ENCODE measurements at regions not wholly inside any gene's neighbourhood (a gene's known extent, or its start where the extent isn't known, plus 50 kb on each side); places are given as distances from the start of the nearest gene placed in this dataset.

DNA sequence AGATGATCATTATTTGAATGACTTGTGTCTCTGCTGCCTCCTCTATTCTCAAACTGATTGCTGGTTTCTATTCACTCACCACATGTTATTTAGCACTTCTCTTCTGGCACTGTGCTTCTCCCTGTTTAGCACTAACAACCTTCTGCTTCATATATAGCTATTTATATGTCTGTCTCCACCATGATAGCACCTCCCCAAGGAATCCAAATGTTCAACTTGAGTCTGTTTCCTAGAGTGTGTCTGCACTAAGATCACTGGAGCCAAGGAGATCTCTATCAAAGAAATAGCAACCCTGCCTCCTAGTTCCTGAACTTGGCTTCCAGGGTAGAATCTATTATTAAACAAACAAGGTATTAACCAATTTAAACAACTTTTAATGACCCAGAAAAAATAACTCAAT is 104.5 kb downstream of the CYP26A1 start:
- peak; percentile 34 for DNase-seq (ENCODE audit: low read depth)

DNA sequence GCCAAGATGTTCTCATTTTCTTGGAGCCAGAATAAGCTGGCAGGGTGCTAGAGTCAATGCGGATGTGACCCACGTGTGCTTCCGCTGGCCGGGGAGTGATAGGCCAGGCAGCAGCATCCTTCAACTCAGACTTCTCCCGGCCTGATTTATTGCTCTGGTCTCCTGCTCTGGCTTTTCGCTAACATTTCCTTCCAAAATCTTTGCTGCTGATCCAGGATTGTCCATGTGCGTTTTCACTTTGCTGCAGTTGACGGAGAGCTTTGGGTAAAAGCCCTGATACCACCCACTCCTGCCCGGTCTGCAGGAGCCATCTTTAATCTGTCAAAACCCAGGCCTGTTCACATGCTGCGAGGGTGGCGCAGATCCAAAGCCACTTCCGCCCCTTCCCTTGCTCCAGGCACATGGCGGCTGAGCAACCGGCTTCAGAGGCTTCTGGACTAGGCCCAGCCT is 106.8 kb downstream of the CYP26A1 start:
- DNase-seq (ENCODE audit: low read depth), result peak; percentile 83

DNA sequence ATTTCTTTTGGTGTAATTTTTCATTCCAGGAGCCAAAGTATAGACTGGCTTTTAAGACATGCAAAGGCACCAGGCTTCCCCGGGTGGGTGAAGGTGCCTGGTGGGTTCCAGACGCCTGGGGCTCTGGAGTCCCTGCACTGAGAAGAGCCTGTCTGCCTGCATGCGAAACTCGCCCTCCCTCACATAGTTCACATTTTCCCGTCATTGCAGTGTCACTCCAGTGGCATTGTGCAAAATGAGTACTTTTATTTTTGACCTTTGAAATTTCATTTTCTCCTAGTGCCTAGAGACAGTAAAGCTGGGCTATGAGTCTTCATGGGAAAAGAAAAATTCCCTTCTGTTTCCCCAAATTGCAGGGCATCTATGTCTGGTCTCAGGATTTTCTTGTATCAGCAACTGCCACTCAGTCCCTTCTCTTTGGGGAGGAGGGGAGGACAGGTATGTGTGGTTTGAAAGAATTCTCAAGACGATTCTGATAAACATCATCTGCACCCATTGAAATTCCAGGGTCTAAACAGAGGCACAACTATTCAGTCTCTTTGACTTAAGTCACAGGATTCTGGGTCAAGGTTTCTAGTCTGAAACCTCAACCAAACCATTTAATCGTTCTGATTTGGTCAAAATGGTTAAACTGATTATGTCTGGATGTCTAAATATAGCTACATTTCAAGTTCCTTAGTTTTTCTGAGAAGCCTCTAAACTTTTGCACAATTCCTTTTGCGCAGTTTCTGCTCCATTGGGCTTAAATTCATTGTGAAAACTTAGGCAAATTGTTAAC is 107.8 kb downstream of the CYP26A1 start:
- no peak for DNase-seq (ENCODE audit: low read depth)

DNA sequence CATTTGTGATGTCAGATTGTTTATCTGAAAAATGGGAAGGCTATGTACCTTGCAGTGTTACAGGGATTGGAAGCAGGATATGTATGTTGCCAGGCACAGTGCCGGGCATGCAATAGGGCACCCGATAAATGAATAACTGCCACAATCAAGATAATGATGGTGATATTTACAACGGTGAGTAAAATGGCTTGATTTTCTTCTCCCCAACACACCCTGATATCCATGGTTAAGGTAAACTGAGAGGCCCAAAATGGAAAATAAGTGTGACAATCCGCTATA is 108.3 kb downstream of the CYP26A1 start:
- DNase-seq (ENCODE audit: low read depth), result no peak

DNA sequence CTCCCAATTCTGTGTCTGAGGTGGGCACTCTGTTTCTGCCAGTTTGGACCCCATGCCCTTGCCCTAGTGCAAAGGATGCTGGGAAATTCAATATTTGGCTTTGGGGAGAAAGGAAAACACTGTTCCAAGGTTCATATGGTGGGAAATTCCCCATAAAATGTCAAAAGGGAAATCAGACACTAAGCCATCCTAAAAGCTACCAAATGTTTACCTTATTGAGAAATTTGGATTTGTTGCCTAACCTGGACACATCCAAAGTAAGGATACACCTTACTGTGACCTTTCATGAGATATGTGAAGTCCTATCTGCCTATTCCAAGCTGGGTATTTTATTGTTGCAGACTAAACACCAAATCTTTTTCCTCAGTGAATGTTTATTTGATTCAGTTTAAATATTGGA is 109.1 kb downstream of the CYP26A1 start:
- DNase-seq (ENCODE audit: low read depth), result no peak

DNA sequence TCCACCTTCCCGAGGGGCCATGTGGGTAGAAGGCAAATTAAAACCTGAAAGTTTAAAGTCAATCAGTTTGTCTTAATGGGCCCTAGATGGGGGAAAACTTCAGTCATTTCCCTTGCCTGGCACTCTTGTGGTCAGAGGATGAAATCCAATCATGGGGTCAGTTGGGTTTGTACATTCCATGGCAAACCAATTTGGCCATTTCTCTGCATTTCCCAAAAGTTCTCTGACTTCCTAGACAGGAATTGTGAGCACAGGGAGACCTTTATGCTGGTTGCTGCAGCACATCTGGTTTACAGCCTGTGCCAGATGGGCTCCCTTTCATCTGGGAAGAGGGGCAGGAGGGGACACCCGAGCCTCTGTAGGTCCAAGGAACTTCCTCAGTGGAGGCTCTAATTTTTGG is 113.0 kb downstream of the CYP26A1 start:
- DNase-seq (ENCODE audit: low read depth), result peak; percentile 52

DNA sequence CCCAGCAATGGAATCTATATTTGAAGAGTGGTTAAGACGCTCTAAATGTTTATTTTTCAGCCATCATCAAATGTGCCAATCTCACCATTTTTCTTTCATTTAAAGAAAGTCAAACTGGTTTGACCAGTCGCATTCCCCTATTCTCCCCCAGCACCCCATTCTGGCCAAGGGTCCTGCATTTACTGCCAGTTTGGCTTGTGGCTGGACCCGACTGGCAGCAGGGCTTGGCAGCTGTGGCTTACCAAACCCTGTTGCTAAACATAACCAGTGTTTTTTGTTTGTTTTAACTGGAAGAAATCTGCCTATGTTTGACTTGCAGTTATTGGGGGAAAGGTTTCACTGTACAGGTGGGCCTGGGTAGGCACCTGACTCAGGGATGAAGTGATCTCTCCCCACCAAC is 116.3 kb downstream of the CYP26A1 start:
- DNase-seq (ENCODE audit: low read depth), result no peak

DNA sequence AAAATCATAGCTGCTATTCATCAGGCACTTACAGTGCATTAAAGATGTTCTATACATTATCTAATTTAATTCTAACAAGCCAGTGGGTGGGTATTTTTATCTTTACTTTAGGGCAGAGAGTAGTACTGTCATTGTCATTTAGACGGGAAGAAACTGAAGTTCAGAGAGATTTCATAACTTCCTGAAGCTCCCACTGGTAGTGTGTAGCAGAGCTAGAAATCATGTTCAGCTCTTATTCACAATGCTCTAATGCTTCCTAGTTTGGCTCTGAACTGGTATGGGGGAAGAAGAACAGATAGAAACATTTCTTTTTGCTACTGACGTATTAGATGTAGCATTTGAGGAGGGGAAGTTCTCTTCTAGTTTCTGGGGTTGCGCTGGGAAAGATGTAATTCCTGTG is 116.7 kb downstream of the CYP26A1 start:
- DNase-seq (ENCODE audit: low read depth), result no peak

DNA sequence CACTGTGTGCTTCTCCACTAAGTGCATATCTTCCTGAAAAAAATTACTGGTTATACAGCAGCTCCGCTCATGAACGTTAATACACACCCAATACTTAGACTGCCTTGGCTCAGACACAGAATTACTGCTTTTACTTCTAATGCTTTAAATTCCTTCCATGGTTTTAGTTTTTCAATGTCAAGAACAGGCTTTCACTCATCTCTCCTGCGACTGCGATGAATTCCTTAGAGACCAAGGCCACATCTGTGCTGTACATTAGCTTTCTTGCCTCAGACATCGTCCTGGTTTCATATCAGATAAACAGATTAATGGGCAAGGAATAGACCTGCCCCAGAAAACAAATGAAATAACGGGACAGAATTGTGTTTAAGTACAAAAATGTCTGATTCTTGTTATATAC is 120.2 kb downstream of the CYP26A1 start:
- peak; percentile 8 for DNase-seq (ENCODE audit: low read depth)

DNA sequence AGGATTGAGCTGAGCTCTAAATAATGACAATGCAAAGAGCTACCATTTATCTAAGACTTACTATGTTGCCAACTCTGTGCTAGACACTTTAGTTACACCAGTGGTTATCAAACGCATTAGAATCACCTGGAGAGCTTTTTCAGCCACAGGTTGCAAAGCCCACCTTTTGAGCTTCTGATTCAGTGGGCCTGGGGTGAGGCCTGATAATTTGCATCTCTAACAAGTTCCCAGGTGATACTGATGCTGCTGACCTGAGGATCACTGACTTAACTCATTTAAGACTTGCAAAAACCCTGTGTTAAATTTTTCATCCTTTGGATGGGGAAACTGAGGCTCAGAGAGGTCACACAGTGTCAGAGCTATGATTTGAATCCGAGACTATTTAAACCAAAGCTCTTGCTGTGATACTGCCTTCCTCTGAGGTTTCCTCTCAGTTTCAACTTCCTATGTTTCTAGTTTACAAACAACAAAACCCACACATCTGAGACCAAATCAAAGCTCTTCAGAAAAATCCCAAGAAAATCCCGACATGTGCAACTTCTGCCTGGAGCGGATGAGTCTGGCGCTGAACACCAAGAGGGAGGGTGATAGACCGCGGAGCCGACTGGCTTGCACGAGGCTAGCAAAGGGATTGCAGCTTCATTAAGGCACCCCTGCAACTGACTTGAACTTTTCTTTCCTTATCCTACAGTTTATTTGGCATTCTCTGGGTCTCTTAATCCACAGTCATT is 124.9 kb downstream of the CYP26A1 start:
- DNase-seq (ENCODE audit: low read depth), result no peak

DNA sequence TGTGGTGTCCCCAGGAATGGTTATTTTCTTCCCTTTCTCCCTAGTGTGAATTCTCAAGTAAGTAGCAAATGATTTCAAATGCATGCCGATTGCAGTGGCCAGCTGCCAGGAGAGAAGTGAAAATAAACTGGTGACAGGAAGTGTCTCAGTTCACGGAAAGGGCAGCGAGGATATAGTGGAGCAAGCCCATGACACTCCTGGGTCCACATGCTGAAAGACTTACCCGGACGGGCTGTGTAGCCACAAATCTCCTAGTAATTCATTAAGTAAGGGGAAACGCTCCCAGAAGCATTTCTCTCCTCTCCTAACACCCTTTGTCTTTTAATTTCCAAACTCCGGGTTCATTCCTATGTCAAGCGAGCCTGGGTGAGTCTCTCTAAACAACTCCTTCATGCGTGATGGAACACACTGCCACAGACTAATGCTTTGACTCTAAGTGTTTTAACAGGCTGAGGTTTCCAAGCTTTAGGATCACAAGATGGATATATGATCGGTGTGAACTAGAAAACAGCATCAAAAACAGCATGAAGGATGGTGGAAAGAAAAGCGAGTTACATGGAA is 125.6 kb downstream of the CYP26A1 start:
- DNase-seq (ENCODE audit: low read depth), result peak; percentile 95

DNA sequence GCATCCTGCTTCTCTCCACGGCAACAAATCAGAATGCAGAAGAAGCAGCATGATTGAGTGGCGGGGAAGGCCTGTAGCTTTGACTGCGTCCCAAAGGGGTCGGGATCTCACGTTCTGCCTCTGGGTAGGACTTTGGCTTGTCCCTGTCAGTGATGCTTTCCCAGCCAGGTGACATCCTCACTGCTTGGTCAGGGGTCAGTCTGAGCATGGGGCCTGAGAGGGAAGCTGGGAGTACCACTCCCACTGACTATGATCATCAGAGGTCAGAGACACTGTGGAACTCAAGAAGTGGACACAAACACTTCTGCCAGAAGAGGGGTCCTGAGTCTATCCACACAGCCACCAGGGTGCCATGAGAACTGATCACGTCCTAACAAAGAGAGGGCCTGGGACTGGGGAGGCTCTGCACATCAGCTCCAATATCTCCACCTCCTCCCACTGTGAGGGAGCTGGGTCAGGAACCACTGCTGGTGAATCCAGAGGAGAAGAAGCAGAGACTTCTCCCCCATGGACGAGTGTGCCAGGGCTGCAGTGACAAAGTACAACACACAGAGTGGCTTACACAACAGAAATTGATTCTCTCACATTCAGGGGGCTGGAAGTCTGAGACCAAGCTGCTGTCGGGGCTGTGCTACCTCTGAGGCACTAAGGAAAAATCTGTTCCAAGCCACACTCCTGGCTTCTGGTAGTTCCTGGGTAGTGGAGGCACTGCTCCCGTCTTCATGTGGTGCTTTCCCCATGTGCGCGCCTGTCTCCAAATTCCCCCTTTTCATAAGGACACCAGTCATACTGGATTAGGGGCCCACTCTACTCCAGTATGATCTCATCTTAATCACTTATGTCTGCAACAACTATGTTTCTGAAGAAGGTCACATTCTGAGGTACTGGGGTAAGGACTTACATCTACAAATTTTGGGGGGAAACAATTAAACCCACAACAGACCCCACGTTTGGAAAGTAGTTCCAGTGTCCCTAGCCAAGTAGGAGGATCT is 131.1 kb downstream of the CYP26A1 start:
- no peak for DNase-seq (ENCODE audit: low read depth)

DNA sequence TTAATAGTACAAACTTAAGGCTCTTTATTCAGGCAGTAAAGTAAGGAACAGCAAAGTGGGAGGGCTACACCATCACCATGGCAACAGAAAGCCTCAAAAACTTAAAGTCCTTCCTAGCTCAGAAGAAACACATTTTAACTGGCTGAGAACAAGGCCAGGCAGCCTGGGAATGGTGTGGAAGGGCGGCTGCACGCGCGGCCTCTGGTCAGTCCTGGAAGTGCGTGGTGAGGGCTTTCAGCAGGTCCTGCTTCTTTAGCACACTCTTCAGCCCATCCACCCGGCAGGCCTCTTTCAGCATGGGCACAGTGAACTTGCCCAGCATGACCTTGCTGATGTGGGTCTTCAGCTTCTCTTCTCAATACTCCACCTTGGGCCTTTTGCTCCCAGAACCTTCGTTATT is 133.0 kb downstream of the CYP26A1 start:
- peak; percentile 28 for DNase-seq (ENCODE audit: low read depth)

DNA sequence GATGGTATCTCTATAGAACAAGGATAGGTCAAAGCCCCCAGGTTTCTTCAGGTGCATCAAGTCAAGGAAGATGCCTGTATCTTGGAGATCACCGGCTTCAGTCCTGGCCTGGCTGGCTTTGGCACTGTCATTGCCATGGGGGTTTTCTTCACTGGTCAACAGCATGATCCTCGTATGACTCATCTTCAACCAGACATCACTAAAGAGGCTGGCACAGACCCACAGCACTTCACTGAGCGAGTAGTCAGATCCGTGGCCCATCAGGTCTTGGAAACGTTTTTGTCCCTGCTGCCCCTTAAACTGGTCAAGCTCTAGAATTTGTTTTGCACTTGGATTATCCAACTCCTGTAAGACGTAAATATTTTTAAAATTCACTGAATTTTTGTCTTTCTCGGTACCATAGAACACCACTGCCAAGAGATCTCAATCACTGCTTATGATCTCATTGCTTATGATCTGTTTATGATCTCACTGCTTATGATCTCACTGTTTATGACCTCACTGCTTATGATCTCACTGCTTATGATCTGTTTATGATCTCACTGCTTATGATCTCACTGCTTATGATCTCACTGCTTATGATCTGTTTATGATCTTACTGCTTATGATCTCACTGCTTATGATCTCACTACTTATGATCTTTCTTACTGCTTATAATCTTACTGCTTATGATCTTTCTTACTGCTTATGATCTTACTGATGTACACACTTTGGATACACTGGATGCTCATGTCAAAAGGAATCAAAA is 135.2 kb downstream of the CYP26A1 start:
- DNase-seq (ENCODE audit: low read depth), result peak; percentile 69

DNA sequence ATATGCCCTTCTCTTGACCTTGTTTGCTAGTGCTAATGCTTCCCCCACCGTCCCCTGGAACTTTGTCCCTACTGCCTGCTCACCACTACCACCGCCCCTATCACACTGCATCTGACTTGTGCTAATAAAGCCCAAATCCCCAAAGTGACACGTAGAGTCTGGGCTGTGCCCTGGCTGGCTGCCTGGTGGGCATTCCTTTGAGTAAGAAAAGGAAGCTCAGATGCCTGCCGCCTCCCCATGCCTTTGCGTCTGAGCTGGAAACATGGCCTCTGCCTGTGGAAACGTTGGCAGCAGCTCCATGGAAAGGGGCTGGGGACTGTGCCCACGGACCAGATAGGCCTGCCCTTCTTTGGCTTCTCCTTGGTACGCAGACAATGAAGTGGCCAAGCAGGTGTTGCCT is 138.3 kb downstream of the CYP26A1 start:
- peak; percentile 48 for DNase-seq (ENCODE audit: low read depth)

DNA sequence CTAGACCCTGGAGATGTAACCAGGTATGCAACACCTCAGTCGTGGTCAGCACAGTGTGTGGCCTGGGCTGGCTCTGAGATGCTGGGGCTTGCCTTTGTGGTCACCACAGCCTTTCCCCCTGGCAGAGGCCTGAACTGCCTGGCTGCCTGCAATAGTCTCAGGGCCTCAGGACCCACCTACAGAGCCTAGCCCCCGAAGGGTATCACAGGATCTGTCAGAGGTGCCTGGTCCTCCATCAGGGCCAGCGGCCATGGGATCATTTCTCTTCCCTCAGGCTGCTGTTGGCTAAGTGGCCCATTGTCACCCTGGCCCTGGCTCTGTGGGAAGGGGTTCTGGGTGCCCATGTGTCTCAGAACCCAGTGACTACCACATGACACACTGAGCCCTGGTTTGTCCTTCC is 141.6 kb downstream of the CYP26A1 start:
- DNase-seq (ENCODE audit: low read depth), result no peak

DNA sequence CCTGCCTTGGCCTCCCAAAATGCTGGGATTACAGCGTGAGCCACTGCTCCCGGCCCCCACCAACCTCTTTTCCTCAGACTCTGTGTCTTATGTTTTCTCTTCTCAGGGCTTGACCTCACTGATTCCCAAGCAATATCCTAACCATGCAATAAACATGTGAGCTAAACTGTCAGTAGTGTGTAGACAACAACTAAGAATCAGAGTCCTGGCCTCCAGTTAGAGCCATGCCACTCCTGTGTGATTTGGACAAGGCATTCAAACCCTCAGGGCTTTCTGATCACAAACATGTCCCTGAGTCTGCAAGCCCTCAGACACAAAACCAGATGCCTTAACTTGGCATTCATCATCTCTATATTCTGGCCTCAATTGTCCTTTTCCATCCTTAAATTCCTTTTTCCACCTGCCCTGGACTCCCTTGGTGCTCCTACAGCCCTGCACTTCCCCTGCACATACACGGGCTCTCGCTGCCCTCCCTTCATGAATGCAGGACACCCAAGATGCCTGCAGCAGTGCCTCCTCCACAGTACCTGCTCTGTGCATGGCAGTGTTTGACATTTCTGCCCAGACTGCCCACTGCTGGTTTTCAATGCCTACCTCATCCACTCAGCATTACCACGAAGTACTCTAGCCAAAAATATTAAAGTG is 142.8 kb downstream of the CYP26A1 start:
- no peak for DNase-seq (ENCODE audit: low read depth)

DNA sequence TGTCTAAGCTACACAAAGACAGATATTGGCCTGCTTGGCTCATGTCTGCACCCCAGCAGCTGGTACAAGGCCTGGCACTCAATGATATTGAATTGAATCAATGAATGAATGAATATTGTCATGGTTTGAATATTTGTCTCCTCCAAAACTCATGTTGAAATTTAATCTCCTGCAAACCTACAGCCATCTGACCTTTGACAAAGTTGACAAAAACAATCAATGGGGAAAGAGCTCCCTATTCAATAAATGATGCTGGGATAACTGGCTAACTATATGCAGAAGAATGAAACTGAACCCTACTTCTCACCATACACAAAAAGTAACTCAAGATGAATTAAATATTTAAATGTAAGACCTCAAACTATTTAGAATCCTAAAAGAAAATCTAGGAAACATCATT is 144.7 kb downstream of the CYP26A1 start:
- DNase-seq (ENCODE audit: low read depth), result no peak

DNA sequence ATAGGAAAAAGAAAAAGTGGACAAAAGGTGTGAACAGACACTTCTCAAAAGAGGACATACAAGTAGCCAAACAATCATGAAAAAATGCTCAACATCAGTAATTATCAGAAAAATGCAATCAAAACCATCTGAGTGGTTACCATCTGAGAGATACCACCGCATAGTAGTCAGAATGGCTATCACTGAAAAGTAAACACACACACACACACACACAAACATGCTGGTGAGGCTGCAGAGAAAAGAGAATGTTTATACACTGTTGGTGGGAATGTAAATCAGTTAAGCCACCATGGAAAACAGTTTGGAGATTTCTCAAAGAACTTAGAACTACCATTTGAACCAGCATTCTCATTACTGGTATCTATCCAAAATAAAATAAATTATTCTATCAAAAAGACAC is 145.7 kb downstream of the CYP26A1 start:
- DNase-seq (ENCODE audit: low read depth), result peak; percentile 66

DNA sequence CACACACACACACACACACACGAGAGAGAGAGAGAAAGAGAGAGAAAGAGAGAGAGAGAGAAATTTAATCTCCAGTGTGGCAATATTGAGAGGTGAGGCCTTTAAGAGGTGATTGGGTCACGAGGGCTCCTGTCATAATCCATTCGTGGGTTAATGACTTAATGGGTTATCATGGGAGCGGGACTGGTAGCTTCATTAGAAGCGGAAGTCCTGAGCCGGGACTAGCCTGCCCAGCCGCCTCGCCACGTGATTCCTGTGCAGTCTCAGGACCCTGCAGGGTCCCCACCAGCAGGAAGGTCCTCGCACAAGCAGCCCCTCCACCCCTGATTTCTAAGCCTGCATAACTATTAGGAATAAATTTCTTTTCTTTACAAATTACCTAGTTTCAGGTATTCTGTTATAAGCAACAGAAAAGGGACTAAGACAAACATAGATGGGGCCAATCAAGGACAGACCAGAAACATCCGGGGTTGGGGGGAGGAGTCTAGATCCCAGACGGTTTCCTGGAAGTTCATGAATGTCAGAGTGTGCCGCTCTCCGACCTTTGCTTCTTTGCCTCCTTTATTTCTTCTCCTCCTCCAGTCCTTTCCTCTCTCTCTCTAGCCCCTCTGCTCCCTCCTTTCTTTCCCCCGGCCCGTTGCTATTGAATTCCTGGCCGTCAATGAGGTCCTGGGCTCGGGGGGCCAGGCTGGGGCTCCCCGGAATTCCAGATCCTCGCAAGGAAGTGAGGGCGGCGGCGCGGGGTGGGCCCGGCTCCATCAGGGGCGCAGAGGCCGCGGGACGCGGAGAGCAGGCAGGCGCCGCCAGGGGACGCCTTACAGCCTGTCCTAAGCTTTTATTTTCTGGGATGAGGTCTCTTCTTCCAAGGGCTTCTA is 146.8 kb downstream of the CYP26A1 start:
- DNase-seq (ENCODE audit: low read depth), result no peak
